ENCODE measurements at regions not wholly inside any gene's neighbourhood (a gene's known extent, or its start where the extent isn't known, plus 50 kb on each side); places are given as distances from the start of the nearest gene placed in this dataset.

- Histone ChIP-seq H3K4me1 (replicated peaks in 1 of 2) (no peaks in the 10 kb centered on the region), H3K27ac (no peak overlapping the region), H3K9me3 (replicated peaks in 1 of 3) (no peaks in the 10 kb centered on the region), H3K27me3 (no peaks in the 10 kb centered on the region), H3K36me3 (replicated peaks in 1 of 2) (no peaks in the 10 kb centered on the region), H3K4me3 (no peak overlapping the region)
- WGBS, 4 donors = 67 to 74% (median 69%) methylated on average over 15 to 26 of the region's 26 CpGs
- DNase-seq = no peak
- TF ChIP-seq CTCF (IDR thresholded peaks at IDR 0.05) (no peak), POLR2A (IDR thresholded peaks at IDR 0.05) (no peak)
- intact Hi-C loops (cut with DNase I) = no loop called here
Observed at GRCh38 chr22:48702573-48703264, 1125.0 kb downstream of the BRD1 start.

- no peak overlapping the region for H3K4me3 ChIP-seq
- H3K27me3 ChIP-seq = no peaks in the 10 kb centered on the region
- no peak overlapping the region for H3K27ac ChIP-seq
- intact Hi-C loops (cut with DNase I) = no loop called here
- TF ChIP-seq POLR2A (IDR thresholded peaks at IDR 0.05) (no peak), CTCF (IDR thresholded peaks at IDR 0.05) (no peak)
- no peaks in the 10 kb centered on the region for H3K36me3 ChIP-seq (replicated peaks in 1 of 2)
- H3K4me1 ChIP-seq (replicated peaks in 1 of 2) = no peaks in the 10 kb centered on the region
- DNase-seq = no peak
- no peaks in the 10 kb centered on the region for H3K9me3 ChIP-seq (replicated peaks in 1 of 3)
- 82 to 85% (median 84%) methylated on average over 19 to 23 of the region's 23 CpGs for WGBS, 4 donors
Observed at GRCh38 chr22:48701296-48702030, 1126.2 kb downstream of the BRD1 start.

GRCh38 chr22:48700566-48701295, 1126.9 kb downstream of the BRD1 start:
- no peak for DNase-seq
- no peak overlapping the region for H3K27ac ChIP-seq

GRCh38 chr22:48700180-48700565, 1127.5 kb downstream of the BRD1 start:
- Histone ChIP-seq H3K4me1 (replicated peaks in 1 of 2) (no peaks in the 10 kb centered on the region), H3K36me3 (replicated peaks in 1 of 2) (no peaks in the 10 kb centered on the region), H3K27ac (no peak overlapping the region), H3K4me3 (no peak overlapping the region), H3K9me3 (replicated peaks in 1 of 3) (no peaks in the 10 kb centered on the region), H3K27me3 (no peaks in the 10 kb centered on the region)
- intact Hi-C loops (cut with DNase I) = no loop called here
- no peak for DNase-seq
- TF ChIP-seq POLR2A (IDR thresholded peaks at IDR 0.05) = no peak
- TF ChIP-seq CTCF (IDR thresholded peaks at IDR 0.05) = no peak
- WGBS, 4 donors = 78 to 95% (median 85%) methylated on average over 11 to 13 of the region's 13 CpGs

More at GRCh38 chr22:48700566-48701295, 1126.9 kb downstream of the BRD1 start:
- no peaks in the 10 kb centered on the region for H3K36me3 ChIP-seq (replicated peaks in 1 of 2)
- no peaks in the 10 kb centered on the region for H3K4me1 ChIP-seq (replicated peaks in 1 of 2)
- WGBS, 4 donors = 76 to 83% (median 79%) methylated on average over 9 to 19 of the region's 19 CpGs
- intact Hi-C loops (cut with DNase I) = no loop called here
- no peaks in the 10 kb centered on the region for H3K27me3 ChIP-seq
- no peak overlapping the region for H3K4me3 ChIP-seq
- H3K9me3 ChIP-seq (replicated peaks in 1 of 3) = no peaks in the 10 kb centered on the region
- TF ChIP-seq POLR2A (IDR thresholded peaks at IDR 0.05) = no peak

All from adrenal gland (tissue), 9 donors.